Suprapubic skin (tissue), 4 donors: ENCODE measurements at regions not wholly inside any gene's neighbourhood (a gene's known extent, or its start where the extent isn't known, plus 50 kb on each side); places are given as distances from the start of the nearest gene placed in this dataset.

Experiments
- DNase-seq, 2 donors: peaks; one replicate each; pipeline ENCODE4 v3.0.0-alpha.2; 2019; ENCODE audit warnings: low spot score in 2 of 2
- H3K27ac ChIP-seq: fragments of 200-600 bp; sonication (generic); one replicate; pipeline ENCODE4 v1.5.1; 2019
- H3K27me3 ChIP-seq: fragments of 200-600 bp; sonication (generic); one replicate; pipeline ENCODE4 v1.5.1; 2019
- H3K36me3 ChIP-seq: fragments of 200-600 bp; sonication (generic); one replicate; pipeline ENCODE4 v1.5.1; 2019
- H3K4me1 ChIP-seq: fragments of 200-600 bp; sonication (generic); one replicate; pipeline ENCODE4 v1.5.1; 2019
- H3K4me3 ChIP-seq: fragments of 200-600 bp; sonication (generic); one replicate; pipeline ENCODE4 v1.5.1; 2019; ENCODE audit warnings: mild to moderate bottlenecking
- H3K9me3 ChIP-seq: fragments of 200-600 bp; sonication (generic); one replicate; pipeline ENCODE4 v1.5.1; 2019
- CTCF ChIP-seq, 2 donors: fragments of 200-600 bp in 1 of 2; fragments of 450-650 bp in 1 of 2; sonication (generic) in 1 of 2; IDR thresholded peaks; one replicate each; pipeline ENCODE4 v1.5.1; 2016 to 2019; ENCODE audit warnings: antibody characterized with exemption in 2 of 2, mild to moderate bottlenecking in 1 of 2, moderate library complexity in 1 of 2
- EP300 ChIP-seq: sonication (generic); formaldehyde crosslinking; IDR thresholded peaks from one replicate; pipeline ENCODE4 v1.6.1; 2017; ENCODE audit warnings: antibody characterized with exemption
- POLR2A ChIP-seq, 2 donors: fragments of 450-650 bp; IDR thresholded peaks; one replicate each; pipeline ENCODE4 v1.6.1; 2017; ENCODE audit warnings: antibody characterized with exemption in 2 of 2, mild to moderate bottlenecking in 2 of 2, moderate library complexity in 2 of 2
- POLR2AphosphoS5 ChIP-seq, 3 donors: sonication (generic); formaldehyde crosslinking; IDR thresholded peaks; one replicate each; pipeline ENCODE4 v1.6.1; 2017; ENCODE audit warnings: antibody characterized with exemption in 3 of 3
- WGBS: methylation state at CpG from one replicate; pipeline ENCODE4 v1.1.5; 2018; 5-methylcytosine and 5-hydroxymethylcytosine counted together

- whole genome bisulfite sequencing, result 95% methylated on average over 3 of the region's 3 CpGs
- TF ChIP-seq POLR2A (IDR thresholded peaks at IDR 0.05) (no peak), EP300 (no peak), CTCF (IDR thresholded peaks at IDR 0.05) (no peak), POLR2AphosphoS5 (IDR thresholded peaks at IDR 0.05) (no peak)
Measured at GRCh38 chr17:65477600-65477999, 83.8 kb downstream of the AXIN2 start.

GRCh38 chr17:65474660-65475059 lies 86.8 kb downstream of the AXIN2 start:
- H3K27me3 ChIP-seq, result peaks cover 6% of the 10 kb centered on the region
- H3K27ac ChIP-seq, result no peak overlapping the region
- peaks cover 4% of the 10 kb centered on the region for H3K4me1 ChIP-seq
- H3K9me3 ChIP-seq, result no peaks in the 10 kb centered on the region
- 86% methylated on average over 2 of the region's 2 CpGs for WGBS
- H3K4me3 ChIP-seq, result no peak overlapping the region
- no peak for TF ChIP-seq POLR2A (IDR thresholded peaks at IDR 0.05)
- TF ChIP-seq CTCF (IDR thresholded peaks at IDR 0.05), result no peak
- TF ChIP-seq EP300, result no peak
- TF ChIP-seq POLR2AphosphoS5 (IDR thresholded peaks at IDR 0.05), result no peak
- DNase-seq, result no peak
- H3K36me3 ChIP-seq, result no peaks in the 10 kb centered on the region

More at GRCh38 chr17:65477600-65477999, 83.8 kb downstream of the AXIN2 start:
- H3K36me3 ChIP-seq, result no peaks in the 10 kb centered on the region
- H3K27ac ChIP-seq, result no peak overlapping the region
- peaks cover 4% of the 10 kb centered on the region for H3K4me1 ChIP-seq
- DNase-seq, result no peak
- H3K27me3 ChIP-seq, result no peaks in the 10 kb centered on the region
- H3K9me3 ChIP-seq, result no peaks in the 10 kb centered on the region
- H3K4me3 ChIP-seq, result no peak overlapping the region

GRCh38 chr17:65473985-65474384 lies 87.5 kb downstream of the AXIN2 start:
- peaks cover 4% of the 10 kb centered on the region for H3K4me1 ChIP-seq
- DNase-seq, result no peak
- H3K27me3 ChIP-seq, result peaks cover 6% of the 10 kb centered on the region
- no peaks in the 10 kb centered on the region for H3K9me3 ChIP-seq
- TF ChIP-seq POLR2A (IDR thresholded peaks at IDR 0.05), result no peak
- no peak for TF ChIP-seq POLR2AphosphoS5 (IDR thresholded peaks at IDR 0.05)
- no peak for TF ChIP-seq CTCF (IDR thresholded peaks at IDR 0.05)
- TF ChIP-seq EP300, result no peak
- no peak overlapping the region for H3K4me3 ChIP-seq
- no peak overlapping the region for H3K27ac ChIP-seq
- no peaks in the 10 kb centered on the region for H3K36me3 ChIP-seq

GRCh38 chr17:65473363-65473762 lies 88.1 kb downstream of the AXIN2 start:
- Histone ChIP-seq H3K27ac (no peak overlapping the region), H3K9me3 (no peaks in the 10 kb centered on the region), H3K4me3 (no peak overlapping the region), H3K27me3 (peaks cover 6% of the 10 kb centered on the region), H3K36me3 (no peaks in the 10 kb centered on the region), H3K4me1 (peaks cover 4% of the 10 kb centered on the region)
- WGBS, result 82% methylated on average over 6 of the region's 6 CpGs
- DNase-seq, result no peak
- TF ChIP-seq POLR2AphosphoS5 (IDR thresholded peaks at IDR 0.05) (no peak), POLR2A (IDR thresholded peaks at IDR 0.05) (no peak)

GRCh38 chr17:65472666-65473309 lies 88.7 kb downstream of the AXIN2 start:
- no peak overlapping the region for H3K4me3 ChIP-seq
- no peaks in the 10 kb centered on the region for H3K36me3 ChIP-seq
- no peak for DNase-seq
- no peak for TF ChIP-seq CTCF (IDR thresholded peaks at IDR 0.05)
- TF ChIP-seq EP300, result no peak
- peak in 1 of 3 donors; percentile 9 for TF ChIP-seq POLR2AphosphoS5 (IDR thresholded peaks at IDR 0.05)
- 54% methylated on average over 8 of the region's 8 CpGs for WGBS
- no peak overlapping the region for H3K27ac ChIP-seq
- H3K9me3 ChIP-seq, result no peaks in the 10 kb centered on the region
- H3K27me3 ChIP-seq, result peaks cover 6% of the 10 kb centered on the region
- H3K4me1 ChIP-seq, result peaks cover 4% of the 10 kb centered on the region

GRCh38 chr17:65470783-65471182 lies 90.7 kb downstream of the AXIN2 start:
- Histone ChIP-seq H3K36me3 (no peaks in the 10 kb centered on the region), H3K4me1 (peaks cover 4% of the 10 kb centered on the region), H3K9me3 (no peaks in the 10 kb centered on the region), H3K27ac (no peak overlapping the region), H3K4me3 (no peak overlapping the region), H3K27me3 (peaks cover 6% of the 10 kb centered on the region)
- no peak for DNase-seq
- TF ChIP-seq EP300 (no peak), CTCF (IDR thresholded peaks at IDR 0.05) (no peak), POLR2AphosphoS5 (IDR thresholded peaks at IDR 0.05) (no peak), POLR2A (IDR thresholded peaks at IDR 0.05) (no peak)
- WGBS, result 55% methylated on average over 3 of the region's 4 CpGs
